CD4-positive, alpha-beta T cell treated with Interleukin-17A for 1 hour (primary cell): ENCODE measurements at regions not wholly inside any gene's neighbourhood (a gene's known extent, or its start where the extent isn't known, plus 50 kb on each side); places are given as distances from the start of the nearest gene placed in this dataset.
"Not testable (repeated sequence)": the region's sequence is repeated elsewhere in the genome, so short reads cannot be mapped to it uniquely, and the experiment has no call there.

ENCODE experiments used
- DNase-seq: peaks from one replicate; pipeline ENCODE4 v3.0.0-alpha.2; 2020

GRCh38 chr3:29156086-29156715 is 124.7 kb upstream of the RBMS3 start:
- DNase-seq = no peak

- no peak for DNase-seq
Measured at GRCh38 chr3:29164825-29165224, 116.0 kb upstream of the RBMS3 start.

- no peak for DNase-seq
Measured at GRCh38 chr3:29167180-29167579, 113.7 kb upstream of the RBMS3 start.

GRCh38 chr3:29168081-29168480 is 112.8 kb upstream of the RBMS3 start:
- DNase-seq = no peak

DNA sequence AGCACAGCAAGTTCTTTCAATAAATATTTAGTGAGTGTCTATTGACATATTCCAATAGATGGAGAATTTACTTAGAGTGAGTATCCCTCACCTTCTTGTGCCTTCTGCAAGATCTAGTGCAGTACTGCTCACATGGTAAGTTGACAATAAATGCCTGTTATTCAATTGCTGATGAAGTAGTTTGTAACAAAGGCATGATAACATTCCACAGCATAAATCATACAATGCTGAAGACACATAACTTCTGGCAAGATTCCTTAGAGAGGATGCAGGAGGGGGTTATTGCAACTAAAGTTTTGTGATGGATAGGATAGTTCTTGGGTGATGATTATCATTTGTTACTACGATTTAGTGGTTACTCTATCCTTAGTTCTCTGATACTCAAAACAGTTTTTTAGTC is 112.2 kb upstream of the RBMS3 start:
- no peak for DNase-seq

DNA sequence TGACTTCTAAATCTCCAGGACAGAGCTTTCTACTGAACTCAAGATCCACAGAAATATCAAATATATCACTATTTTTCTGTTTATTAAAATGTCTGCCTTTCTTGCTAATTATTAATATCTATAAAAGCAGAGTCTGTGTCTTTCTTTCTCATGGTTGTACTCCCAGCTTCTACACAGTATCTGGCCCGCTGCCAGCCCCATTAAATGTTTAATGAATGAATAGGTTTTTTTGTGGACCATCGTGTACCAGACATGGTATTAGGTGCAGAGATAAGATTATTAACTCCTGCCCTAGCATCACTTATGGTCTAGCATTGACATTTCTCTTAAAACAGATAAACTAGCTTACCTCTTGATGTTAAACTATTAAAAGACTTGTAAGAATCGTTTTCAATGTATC is 111.4 kb upstream of the RBMS3 start:
- DNase-seq = no peak

DNA sequence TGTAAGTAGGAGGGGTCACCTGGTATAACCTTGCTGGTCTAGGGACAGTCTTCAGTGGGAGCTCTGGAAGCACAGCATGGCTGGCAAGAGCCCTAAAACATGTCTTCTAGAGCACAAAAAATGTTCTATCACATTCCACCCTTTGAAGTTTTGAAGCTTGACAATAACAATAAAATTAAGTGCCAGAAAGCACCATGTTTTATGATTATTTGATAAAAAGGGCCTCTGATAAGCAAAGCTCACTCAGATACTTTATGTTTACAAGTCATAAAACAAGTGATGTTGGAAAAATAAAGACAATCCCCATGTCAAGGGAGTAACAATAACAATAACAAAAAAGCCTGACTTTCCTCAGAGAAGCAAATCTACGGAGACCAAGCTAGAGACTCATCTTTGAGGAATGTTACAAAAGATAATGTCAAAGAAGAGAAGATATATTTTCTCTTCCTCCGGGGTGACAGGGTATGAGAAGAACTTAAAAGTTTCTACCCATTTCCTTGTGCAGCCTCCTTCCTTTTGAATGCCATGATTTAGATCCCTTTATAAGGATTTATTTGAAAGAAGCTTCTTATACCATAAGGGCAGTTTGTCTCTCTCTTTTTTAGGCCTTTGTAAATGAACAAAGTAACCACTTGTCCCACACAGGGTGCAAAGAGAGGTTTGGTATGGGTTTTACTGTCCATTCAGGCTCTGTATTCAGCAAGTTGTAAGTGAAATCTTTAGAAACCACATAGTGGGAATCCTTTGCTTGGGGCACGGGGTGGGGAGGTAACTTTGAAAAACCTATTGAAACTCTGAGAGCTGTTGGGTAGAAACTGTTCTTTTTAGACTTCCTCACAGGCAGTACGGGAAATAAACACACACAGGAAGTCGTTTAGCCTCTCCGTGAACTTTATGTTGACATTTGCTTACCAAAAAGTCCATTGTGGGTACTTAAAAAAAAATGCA is 109.6 kb upstream of the RBMS3 start:
- DNase-seq = no peak

- DNase-seq = no peak
Measured at GRCh38 chr3:29176501-29176900, 104.4 kb upstream of the RBMS3 start.

GRCh38 chr3:29178809-29179793 is 101.8 kb upstream of the RBMS3 start:
- DNase-seq = no peak

DNA sequence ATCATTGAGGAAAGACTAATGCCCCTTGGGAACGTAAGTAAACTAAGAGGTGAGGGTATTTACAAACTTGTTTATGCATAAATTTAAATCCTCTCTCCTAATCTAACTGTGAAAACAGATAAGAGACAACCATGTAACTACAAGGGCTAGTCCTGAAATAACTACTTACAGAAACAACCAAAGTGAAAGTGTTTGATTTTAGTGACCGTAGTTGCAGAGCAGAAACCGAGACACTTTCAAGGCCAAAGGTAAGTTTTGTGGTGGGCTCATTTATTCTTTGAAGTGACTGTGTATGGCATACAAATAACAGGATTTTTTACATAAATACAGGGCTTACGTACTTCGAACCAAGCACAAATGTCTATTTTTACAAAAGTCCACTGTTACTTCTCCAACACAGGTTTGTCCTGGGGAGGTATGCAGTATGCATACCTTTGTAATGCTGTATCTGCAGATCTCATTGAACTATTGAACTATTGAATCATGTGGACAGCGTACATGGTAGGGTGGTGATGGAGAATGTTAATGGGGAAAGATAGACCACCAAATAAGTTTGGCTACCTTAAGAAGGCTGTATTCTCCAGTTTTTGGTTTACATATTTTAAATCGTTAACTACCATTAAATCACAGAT is 99.6 kb upstream of the RBMS3 start:
- no peak for DNase-seq

DNA sequence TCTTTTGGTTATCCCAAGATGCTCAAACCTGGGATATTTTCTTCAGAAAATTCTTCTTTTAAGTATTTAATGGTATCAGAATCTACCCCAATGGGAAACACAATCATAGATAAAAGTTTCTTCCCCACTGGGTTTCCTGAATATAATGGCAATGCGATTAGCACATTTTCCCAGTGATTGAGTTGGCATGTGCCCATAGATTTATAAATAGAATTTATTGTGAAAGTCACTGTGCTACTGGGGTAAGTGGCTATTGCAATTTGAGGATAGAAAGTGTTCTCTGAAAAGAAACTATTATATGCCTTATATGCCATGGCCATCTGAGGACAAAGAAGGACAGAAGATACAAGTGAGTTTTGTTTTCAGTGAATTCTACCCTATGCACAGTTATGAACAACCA is 99.0 kb upstream of the RBMS3 start:
- no peak for DNase-seq

DNA sequence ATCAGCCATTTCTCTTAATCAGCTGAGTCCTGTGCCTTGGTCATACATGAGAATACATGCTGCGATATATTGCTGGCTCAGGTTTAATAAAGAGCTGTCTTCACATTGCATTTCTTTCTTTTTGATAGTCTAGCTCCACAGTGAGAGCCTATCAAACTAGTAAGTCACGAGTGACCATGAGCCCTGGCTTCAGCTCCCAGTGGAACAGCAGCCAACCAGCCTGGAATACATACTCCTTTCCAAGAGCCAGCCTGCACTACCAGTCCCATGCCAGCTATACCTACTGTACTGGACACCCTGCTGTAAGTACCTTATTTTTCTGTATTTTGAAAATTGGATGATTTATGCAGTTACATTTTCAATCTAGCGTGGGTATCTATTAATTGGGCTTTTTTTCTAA is 98.0 kb upstream of the RBMS3 start:
- not testable (repeated sequence) for DNase-seq

- no peak for DNase-seq
Measured at GRCh38 chr3:29183346-29184087, 97.4 kb upstream of the RBMS3 start.

- DNase-seq = no peak
Measured at GRCh38 chr3:29185706-29186105, 95.2 kb upstream of the RBMS3 start.

- no peak for DNase-seq
Measured at GRCh38 chr3:29186131-29186599, 94.7 kb upstream of the RBMS3 start.

GRCh38 chr3:29186982-29187725 is 93.7 kb upstream of the RBMS3 start:
- DNase-seq = no peak

- no peak for DNase-seq
Measured at GRCh38 chr3:29189328-29189727, 91.5 kb upstream of the RBMS3 start.

- DNase-seq = no peak
Measured at GRCh38 chr3:29194139-29194538, 86.7 kb upstream of the RBMS3 start.

DNA sequence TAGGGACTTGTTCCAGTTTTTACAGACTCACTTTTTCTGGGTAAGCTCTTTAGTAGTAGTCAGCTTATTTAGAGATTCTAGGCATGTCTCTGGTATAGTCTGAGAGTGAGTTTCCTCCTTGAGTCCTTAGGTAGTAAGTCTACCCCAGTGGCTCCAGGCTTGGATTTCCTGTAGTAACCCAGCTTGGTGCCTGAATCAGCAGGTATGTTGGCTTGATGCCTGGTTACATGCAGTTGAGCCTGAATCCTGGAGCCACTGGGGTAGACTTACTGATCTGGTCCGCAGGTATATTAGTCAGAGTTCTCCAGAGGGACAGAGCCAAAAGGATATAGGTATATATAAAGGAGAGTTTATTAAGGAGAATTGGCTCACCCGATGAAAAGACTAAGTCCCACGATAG is 85.8 kb upstream of the RBMS3 start:
- DNase-seq = no peak

- DNase-seq = no peak
Measured at GRCh38 chr3:29201604-29202003, 79.3 kb upstream of the RBMS3 start.

DNA sequence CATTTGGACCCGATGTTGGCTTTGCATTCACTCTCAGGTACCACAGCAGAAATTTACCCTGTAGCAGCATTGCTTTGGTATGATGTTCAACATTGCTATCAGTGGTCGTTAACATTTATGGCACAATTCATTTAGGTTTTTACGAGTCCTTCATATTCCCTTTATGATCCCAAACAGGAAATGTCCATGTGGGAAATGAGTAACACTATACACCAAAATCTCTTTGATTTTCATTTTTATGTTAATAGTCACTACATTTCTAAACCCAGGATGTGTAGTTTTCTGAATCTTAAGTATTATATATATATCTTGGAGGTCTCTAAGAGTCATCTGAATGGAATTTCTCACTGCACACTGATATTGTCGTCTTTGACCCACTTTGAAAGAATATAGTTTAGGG is 78.5 kb upstream of the RBMS3 start:
- no peak for DNase-seq
